AG09319 (cell line): ENCODE measurements at regions not wholly inside any gene's neighbourhood (a gene's known extent, or its start where the extent isn't known, plus 50 kb on each side); places are given as distances from the start of the nearest gene placed in this dataset.

ENCODE experiments used
- DNase-seq: peaks from one replicate; pipeline ENCODE4 v3.0.0-alpha.2; 2010; ENCODE audit warnings: low read depth; ENCODE audit errors: extremely low read depth
- TF ChIP-seq, protein P1 (sequence below): IDR thresholded peaks from 2 replicates; pipeline ENCODE4 v1.5.1; 2011; ENCODE audit warnings: low read depth, mild to moderate bottlenecking, inconsistent platforms, low read length, moderate library complexity

DNA sequence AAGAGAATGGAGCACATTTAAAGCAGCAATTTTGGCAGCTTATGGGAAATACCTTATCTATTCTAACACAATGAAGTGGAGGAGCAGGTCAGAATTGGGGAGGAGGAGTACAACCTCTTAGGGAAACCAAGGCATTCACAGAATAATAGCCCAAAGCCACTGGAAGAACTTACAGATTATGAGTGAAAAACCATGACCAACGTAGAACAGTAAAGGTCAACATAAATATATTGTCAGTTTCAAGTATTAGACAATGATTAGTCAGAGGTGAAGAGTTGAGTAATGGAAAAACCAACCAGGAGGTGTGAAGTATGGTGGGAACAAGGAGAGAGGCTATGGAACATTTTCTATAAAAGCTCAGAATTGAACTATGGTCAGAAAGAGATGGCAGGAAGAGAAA is 304.3 kb upstream of the SP4 start:
- TF ChIP-seq, protein P1, sequence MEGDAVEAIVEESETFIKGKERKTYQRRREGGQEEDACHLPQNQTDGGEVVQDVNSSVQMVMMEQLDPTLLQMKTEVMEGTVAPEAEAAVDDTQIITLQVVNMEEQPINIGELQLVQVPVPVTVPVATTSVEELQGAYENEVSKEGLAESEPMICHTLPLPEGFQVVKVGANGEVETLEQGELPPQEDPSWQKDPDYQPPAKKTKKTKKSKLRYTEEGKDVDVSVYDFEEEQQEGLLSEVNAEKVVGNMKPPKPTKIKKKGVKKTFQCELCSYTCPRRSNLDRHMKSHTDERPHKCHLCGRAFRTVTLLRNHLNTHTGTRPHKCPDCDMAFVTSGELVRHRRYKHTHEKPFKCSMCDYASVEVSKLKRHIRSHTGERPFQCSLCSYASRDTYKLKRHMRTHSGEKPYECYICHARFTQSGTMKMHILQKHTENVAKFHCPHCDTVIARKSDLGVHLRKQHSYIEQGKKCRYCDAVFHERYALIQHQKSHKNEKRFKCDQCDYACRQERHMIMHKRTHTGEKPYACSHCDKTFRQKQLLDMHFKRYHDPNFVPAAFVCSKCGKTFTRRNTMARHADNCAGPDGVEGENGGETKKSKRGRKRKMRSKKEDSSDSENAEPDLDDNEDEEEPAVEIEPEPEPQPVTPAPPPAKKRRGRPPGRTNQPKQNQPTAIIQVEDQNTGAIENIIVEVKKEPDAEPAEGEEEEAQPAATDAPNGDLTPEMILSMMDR: no peak

DNA sequence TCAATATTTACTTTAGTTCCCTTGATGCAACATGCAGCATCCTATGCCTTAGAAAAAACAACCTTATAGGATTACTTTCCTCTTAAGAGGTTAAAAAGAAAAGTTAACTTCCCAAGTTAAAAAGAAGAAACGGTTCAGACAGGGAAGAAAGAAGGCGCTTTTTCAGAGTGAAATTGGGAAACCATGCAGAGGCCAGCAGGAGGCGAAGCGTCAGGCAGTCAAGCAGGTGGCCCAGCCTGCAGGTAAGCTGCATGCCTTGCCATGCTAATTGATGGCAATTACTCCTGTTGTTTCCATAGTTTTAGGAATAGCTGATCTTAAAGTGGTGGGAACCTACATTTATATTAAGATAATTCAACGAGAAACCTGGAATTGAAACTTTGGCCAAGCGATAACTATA is 302.6 kb upstream of the SP4 start:
- no peak for DNase-seq
- TF ChIP-seq, protein P1: no peak

More for the DNA sequence above, 304.3 kb upstream of the SP4 start:
- DNase-seq: no peak

DNA sequence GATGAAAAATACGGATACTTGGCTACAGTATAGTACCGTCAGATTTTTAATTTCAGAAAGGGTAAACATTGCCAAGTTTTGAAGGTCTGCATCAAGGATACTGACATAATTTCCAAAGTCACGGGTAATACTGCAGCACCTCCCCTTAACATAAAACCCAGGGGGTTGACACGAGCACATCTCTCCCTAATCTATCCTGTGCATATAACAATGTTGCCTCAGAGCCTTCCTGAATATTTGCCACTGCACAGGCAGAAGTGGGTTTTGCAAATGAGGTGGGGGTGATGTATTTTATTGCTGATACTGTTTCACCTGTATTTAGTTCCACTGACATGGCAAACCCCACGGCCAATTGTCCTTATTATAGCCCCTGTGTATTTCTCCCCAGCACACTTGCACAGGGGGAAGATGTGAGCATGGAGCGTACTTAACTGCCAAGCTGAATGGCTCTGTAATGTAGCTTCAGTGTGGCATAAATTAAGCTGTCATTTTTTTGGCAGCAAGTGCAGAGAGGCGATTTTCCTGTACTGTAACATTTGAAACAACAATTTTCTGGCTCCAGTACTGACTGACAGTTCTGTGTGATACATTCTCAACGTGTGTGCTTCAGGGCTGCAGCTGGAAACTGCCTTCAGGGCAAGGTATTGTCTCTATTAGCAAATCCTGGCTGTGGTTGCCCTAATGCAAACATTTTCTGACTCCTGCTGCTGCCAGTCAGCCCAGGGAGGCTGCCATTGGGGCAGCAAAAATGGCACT is 299.6 kb upstream of the SP4 start:
- TF ChIP-seq, protein P1: no peak
- no peak for DNase-seq

DNA sequence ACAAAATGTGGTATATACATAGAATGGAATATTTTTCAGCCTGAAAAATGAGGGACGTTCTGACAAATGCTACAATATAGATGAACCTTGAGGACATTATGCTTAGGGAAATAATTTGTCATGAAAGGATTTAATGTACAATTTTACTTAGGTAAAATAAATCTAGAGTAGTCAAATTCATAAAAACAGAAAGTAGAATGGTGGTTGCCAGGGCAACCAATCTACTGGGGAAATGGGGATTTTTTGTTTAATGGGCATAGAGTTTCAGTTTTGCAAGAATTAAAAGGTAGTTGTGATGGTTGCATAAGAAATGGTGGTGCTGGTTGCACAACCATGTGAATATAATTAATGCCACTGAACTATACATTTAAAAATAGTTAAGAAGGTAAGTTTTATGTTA is 296.0 kb upstream of the SP4 start:
- DNase-seq: no peak
- TF ChIP-seq, protein P1: no peak

DNA sequence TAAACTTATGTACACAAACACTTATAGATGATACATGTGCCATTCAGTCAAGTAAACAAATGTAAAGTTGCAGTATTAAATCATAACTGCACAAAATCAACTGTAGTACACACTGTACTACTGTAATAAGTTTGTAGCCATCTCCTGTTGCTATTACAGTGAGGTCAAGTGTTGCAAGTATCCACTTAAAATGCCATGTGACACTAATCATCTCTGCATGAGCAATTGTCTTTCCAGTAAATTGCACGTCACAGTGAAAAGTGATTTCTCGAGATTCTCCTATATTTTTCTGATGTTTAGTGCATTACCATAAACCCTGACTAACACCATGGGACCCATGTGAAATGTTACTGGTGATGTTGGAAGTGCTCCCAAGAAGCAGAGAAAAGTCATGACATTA is 293.3 kb upstream of the SP4 start:
- DNase-seq: no peak
- TF ChIP-seq, protein P1: no peak

DNA sequence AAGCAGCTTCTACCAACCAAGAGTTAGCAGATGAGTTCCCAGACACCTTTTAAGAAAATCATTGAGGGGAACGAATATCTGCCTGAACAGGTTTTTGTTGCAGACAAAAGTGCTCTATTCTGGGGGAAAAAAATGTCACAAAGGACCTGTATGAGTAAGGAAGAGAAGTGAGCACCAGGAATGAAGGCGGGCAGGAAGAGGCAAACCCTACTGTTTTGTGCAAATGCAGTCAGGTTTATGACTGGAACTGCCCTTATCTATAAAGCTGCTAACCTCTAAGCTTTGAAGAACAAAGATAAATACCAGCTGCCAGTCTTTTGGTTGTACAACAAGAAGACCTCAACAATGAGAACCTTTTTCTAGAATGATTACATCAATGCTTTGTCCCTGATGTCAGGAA is 292.4 kb upstream of the SP4 start:
- no peak for DNase-seq
- TF ChIP-seq, protein P1: no peak

DNA sequence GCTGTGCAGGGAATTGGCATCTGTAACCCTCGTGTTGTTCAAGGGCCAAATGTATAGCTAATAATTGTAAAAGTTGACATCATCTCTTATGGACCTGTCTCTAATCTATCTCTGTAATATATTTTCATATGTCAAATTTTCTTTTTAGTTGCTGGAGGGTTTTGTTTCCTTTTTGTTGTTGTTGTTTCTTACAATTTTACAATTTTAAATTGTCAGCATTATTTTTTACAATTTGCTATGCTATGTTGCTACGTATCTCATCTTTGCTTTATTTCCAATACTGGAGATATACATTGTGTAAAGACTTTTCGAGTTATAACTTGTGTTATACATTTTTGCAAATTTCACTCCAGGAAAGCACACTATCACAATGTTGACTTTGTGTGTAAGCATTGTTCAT is 290.2 kb upstream of the SP4 start:
- TF ChIP-seq, protein P1: no peak
- no peak for DNase-seq
